Transverse colon (tissue), 4 donors: ENCODE measurements at regions not wholly inside any gene's neighbourhood (a gene's known extent, or its start where the extent isn't known, plus 50 kb on each side); places are given as distances from the start of the nearest gene placed in this dataset.

ENCODE experiments used
- POLR2AphosphoS5 ChIP-seq, 3 donors: sonication (generic); formaldehyde crosslinking; IDR thresholded peaks; one replicate each; pipeline ENCODE4 v1.6.1; 2016; ENCODE audit warnings: antibody characterized with exemption in 3 of 3
- TF ChIP-seq, protein P1 (sequence below), 5 experiments: fragments of 200-600 bp in 3 of 5; fragments of 450-650 bp in 2 of 5; sonication (generic) in 3 of 5; IDR thresholded peaks; 1 replicate in 2 of 5; 2 replicates in 3 of 5; pipeline ENCODE4 v1.5.1; 2016 to 2017; ENCODE audit warnings: antibody characterized with exemption in 5 of 5, inconsistent platforms in 3 of 5, mild to moderate bottlenecking in 2 of 5, moderate library complexity in 1 of 5

DNA sequence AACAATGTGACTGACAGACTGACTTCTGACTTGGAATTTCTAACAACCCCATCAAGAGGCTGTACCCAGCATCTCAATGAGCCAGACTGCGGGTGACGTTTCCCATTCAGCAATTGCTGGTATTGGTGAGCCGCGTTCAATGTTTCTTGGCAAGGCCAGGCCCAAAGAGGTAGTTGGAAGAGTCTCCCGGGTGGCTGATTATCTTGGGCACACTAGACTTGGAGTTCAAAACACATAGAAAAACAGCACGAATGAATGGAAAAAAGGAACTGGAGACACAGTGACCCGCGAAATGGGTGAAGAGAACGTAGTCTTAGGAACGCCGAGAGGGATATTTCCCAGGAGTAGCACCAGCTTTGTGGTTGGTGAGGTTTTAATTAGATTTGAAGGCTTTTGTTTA, 81.1 kb upstream of the SLC22A11 start:
- TF ChIP-seq POLR2AphosphoS5 (IDR thresholded peaks at IDR 0.05) = no peak
- TF ChIP-seq, protein P1, sequence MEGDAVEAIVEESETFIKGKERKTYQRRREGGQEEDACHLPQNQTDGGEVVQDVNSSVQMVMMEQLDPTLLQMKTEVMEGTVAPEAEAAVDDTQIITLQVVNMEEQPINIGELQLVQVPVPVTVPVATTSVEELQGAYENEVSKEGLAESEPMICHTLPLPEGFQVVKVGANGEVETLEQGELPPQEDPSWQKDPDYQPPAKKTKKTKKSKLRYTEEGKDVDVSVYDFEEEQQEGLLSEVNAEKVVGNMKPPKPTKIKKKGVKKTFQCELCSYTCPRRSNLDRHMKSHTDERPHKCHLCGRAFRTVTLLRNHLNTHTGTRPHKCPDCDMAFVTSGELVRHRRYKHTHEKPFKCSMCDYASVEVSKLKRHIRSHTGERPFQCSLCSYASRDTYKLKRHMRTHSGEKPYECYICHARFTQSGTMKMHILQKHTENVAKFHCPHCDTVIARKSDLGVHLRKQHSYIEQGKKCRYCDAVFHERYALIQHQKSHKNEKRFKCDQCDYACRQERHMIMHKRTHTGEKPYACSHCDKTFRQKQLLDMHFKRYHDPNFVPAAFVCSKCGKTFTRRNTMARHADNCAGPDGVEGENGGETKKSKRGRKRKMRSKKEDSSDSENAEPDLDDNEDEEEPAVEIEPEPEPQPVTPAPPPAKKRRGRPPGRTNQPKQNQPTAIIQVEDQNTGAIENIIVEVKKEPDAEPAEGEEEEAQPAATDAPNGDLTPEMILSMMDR (IDR thresholded peaks at IDR 0.05) = no peak
